ENCODE measurements at regions not wholly inside any gene's neighbourhood (a gene's known extent, or its start where the extent isn't known, plus 50 kb on each side); places are given as distances from the start of the nearest gene placed in this dataset.

GRCh38 chr5:4442221-4442620 lies 697.9 kb upstream of the ADAMTS16 start:
- no peaks in the 10 kb centered on the region for H3K4me1 ChIP-seq (ENCODE audit: control insufficient read depth, insufficient read depth, low read length, unreplicated experiment)
- H3K27me3 ChIP-seq (ENCODE audit: insufficient read depth, low read length): no peaks in the 10 kb centered on the region
- H3K36me3 ChIP-seq (ENCODE audit: insufficient read depth, low read length): no peaks in the 10 kb centered on the region
- no peaks in the 10 kb centered on the region for H3K79me2 ChIP-seq (ENCODE audit: control insufficient read depth, insufficient read depth, low read length, unreplicated experiment)
- H2AFZ ChIP-seq (ENCODE audit: low read length, unreplicated experiment): no peak overlapping the region
- no peak overlapping the region for H3K27ac ChIP-seq (ENCODE audit: low read depth, low read length)
- H3K4me3 ChIP-seq (ENCODE audit: low read depth, low read length): no peak overlapping the region

GRCh38 chr5:4447657-4448056 lies 692.5 kb upstream of the ADAMTS16 start:
- Histone ChIP-seq H3K27ac (ENCODE audit: low read depth, low read length) (no peak overlapping the region), H2AFZ (ENCODE audit: low read length, unreplicated experiment) (no peak overlapping the region), H3K79me2 (ENCODE audit: control insufficient read depth, insufficient read depth, low read length, unreplicated experiment) (no peaks in the 10 kb centered on the region), H3K4me1 (ENCODE audit: control insufficient read depth, insufficient read depth, low read length, unreplicated experiment) (no peaks in the 10 kb centered on the region), H3K36me3 (ENCODE audit: insufficient read depth, low read length) (no peaks in the 10 kb centered on the region), H3K27me3 (ENCODE audit: insufficient read depth, low read length) (no peaks in the 10 kb centered on the region), H3K4me3 (ENCODE audit: low read depth, low read length) (no peak overlapping the region)

- no peaks in the 10 kb centered on the region for H3K4me1 ChIP-seq (ENCODE audit: control insufficient read depth, insufficient read depth, low read length, unreplicated experiment)
- no peak overlapping the region for H3K4me3 ChIP-seq (ENCODE audit: low read depth, low read length)
- no peaks in the 10 kb centered on the region for H3K27me3 ChIP-seq (ENCODE audit: insufficient read depth, low read length)
- no peaks in the 10 kb centered on the region for H3K36me3 ChIP-seq (ENCODE audit: insufficient read depth, low read length)
- no peak overlapping the region for H2AFZ ChIP-seq (ENCODE audit: low read length, unreplicated experiment)
- H3K79me2 ChIP-seq (ENCODE audit: control insufficient read depth, insufficient read depth, low read length, unreplicated experiment): no peaks in the 10 kb centered on the region
- no peak overlapping the region for H3K27ac ChIP-seq (ENCODE audit: low read depth, low read length)
Measured at GRCh38 chr5:4453655-4454054, 686.5 kb upstream of the ADAMTS16 start.

- no peaks in the 10 kb centered on the region for H3K4me1 ChIP-seq (ENCODE audit: control insufficient read depth, insufficient read depth, low read length, unreplicated experiment)
- no peaks in the 10 kb centered on the region for H3K79me2 ChIP-seq (ENCODE audit: control insufficient read depth, insufficient read depth, low read length, unreplicated experiment)
- no peaks in the 10 kb centered on the region for H3K27me3 ChIP-seq (ENCODE audit: insufficient read depth, low read length)
- no peak overlapping the region for H2AFZ ChIP-seq (ENCODE audit: low read length, unreplicated experiment)
- H3K4me3 ChIP-seq (ENCODE audit: low read depth, low read length): no peak overlapping the region
- H3K27ac ChIP-seq (ENCODE audit: low read depth, low read length): no peak overlapping the region
- no peaks in the 10 kb centered on the region for H3K36me3 ChIP-seq (ENCODE audit: insufficient read depth, low read length)
Measured at GRCh38 chr5:4479426-4479825, 660.7 kb upstream of the ADAMTS16 start.

- Histone ChIP-seq H2AFZ (ENCODE audit: low read length, unreplicated experiment) (no peak overlapping the region), H3K27me3 (ENCODE audit: insufficient read depth, low read length) (no peaks in the 10 kb centered on the region), H3K27ac (ENCODE audit: low read depth, low read length) (no peak overlapping the region), H3K36me3 (ENCODE audit: insufficient read depth, low read length) (no peaks in the 10 kb centered on the region), H3K79me2 (ENCODE audit: control insufficient read depth, insufficient read depth, low read length, unreplicated experiment) (no peaks in the 10 kb centered on the region), H3K4me3 (ENCODE audit: low read depth, low read length) (no peak overlapping the region), H3K4me1 (ENCODE audit: control insufficient read depth, insufficient read depth, low read length, unreplicated experiment) (no peaks in the 10 kb centered on the region)
Measured at GRCh38 chr5:4480528-4481349, 659.4 kb upstream of the ADAMTS16 start.

GRCh38 chr5:4487581-4487980 lies 652.5 kb upstream of the ADAMTS16 start:
- Histone ChIP-seq H3K27ac (ENCODE audit: low read depth, low read length) (no peak overlapping the region), H2AFZ (ENCODE audit: low read length, unreplicated experiment) (no peak overlapping the region), H3K4me3 (ENCODE audit: low read depth, low read length) (no peak overlapping the region), H3K4me1 (ENCODE audit: control insufficient read depth, insufficient read depth, low read length, unreplicated experiment) (no peaks in the 10 kb centered on the region), H3K79me2 (ENCODE audit: control insufficient read depth, insufficient read depth, low read length, unreplicated experiment) (no peaks in the 10 kb centered on the region), H3K36me3 (ENCODE audit: insufficient read depth, low read length) (no peaks in the 10 kb centered on the region), H3K27me3 (ENCODE audit: insufficient read depth, low read length) (no peaks in the 10 kb centered on the region)

GRCh38 chr5:4511996-4512656 lies 628.0 kb upstream of the ADAMTS16 start:
- H3K27me3 ChIP-seq (ENCODE audit: insufficient read depth, low read length): no peaks in the 10 kb centered on the region
- H3K79me2 ChIP-seq (ENCODE audit: control insufficient read depth, insufficient read depth, low read length, unreplicated experiment): no peaks in the 10 kb centered on the region
- no peaks in the 10 kb centered on the region for H3K4me1 ChIP-seq (ENCODE audit: control insufficient read depth, insufficient read depth, low read length, unreplicated experiment)
- no peak overlapping the region for H3K27ac ChIP-seq (ENCODE audit: low read depth, low read length)
- no peak overlapping the region for H3K4me3 ChIP-seq (ENCODE audit: low read depth, low read length)
- H3K36me3 ChIP-seq (ENCODE audit: insufficient read depth, low read length): no peaks in the 10 kb centered on the region
- H2AFZ ChIP-seq (ENCODE audit: low read length, unreplicated experiment): no peak overlapping the region

- H3K27ac ChIP-seq (ENCODE audit: low read depth, low read length): no peak overlapping the region
- no peak overlapping the region for H3K4me3 ChIP-seq (ENCODE audit: low read depth, low read length)
- H3K27me3 ChIP-seq (ENCODE audit: insufficient read depth, low read length): no peaks in the 10 kb centered on the region
- no peaks in the 10 kb centered on the region for H3K4me1 ChIP-seq (ENCODE audit: control insufficient read depth, insufficient read depth, low read length, unreplicated experiment)
- H2AFZ ChIP-seq (ENCODE audit: low read length, unreplicated experiment): no peak overlapping the region
- H3K79me2 ChIP-seq (ENCODE audit: control insufficient read depth, insufficient read depth, low read length, unreplicated experiment): no peaks in the 10 kb centered on the region
- no peaks in the 10 kb centered on the region for H3K36me3 ChIP-seq (ENCODE audit: insufficient read depth, low read length)
Measured at GRCh38 chr5:4513381-4513780, 626.7 kb upstream of the ADAMTS16 start.

- H3K27ac ChIP-seq (ENCODE audit: low read depth, low read length): no peak overlapping the region
- no peak overlapping the region for H3K4me3 ChIP-seq (ENCODE audit: low read depth, low read length)
- no peaks in the 10 kb centered on the region for H3K36me3 ChIP-seq (ENCODE audit: insufficient read depth, low read length)
- H3K27me3 ChIP-seq (ENCODE audit: insufficient read depth, low read length): no peaks in the 10 kb centered on the region
- no peaks in the 10 kb centered on the region for H3K4me1 ChIP-seq (ENCODE audit: control insufficient read depth, insufficient read depth, low read length, unreplicated experiment)
- no peaks in the 10 kb centered on the region for H3K79me2 ChIP-seq (ENCODE audit: control insufficient read depth, insufficient read depth, low read length, unreplicated experiment)
- H2AFZ ChIP-seq (ENCODE audit: low read length, unreplicated experiment): no peak overlapping the region
Measured at GRCh38 chr5:4514067-4514648, 626.0 kb upstream of the ADAMTS16 start.

GRCh38 chr5:4518903-4519672 lies 621.0 kb upstream of the ADAMTS16 start:
- no peak overlapping the region for H3K4me3 ChIP-seq (ENCODE audit: low read depth, low read length)
- no peaks in the 10 kb centered on the region for H3K27me3 ChIP-seq (ENCODE audit: insufficient read depth, low read length)
- H2AFZ ChIP-seq (ENCODE audit: low read length, unreplicated experiment): no peak overlapping the region
- H3K79me2 ChIP-seq (ENCODE audit: control insufficient read depth, insufficient read depth, low read length, unreplicated experiment): no peaks in the 10 kb centered on the region
- no peak overlapping the region for H3K27ac ChIP-seq (ENCODE audit: low read depth, low read length)
- H3K4me1 ChIP-seq (ENCODE audit: control insufficient read depth, insufficient read depth, low read length, unreplicated experiment): no peaks in the 10 kb centered on the region
- H3K36me3 ChIP-seq (ENCODE audit: insufficient read depth, low read length): no peaks in the 10 kb centered on the region

All from ACC112 (cell line).